Kidney epithelial cell (primary cell): ENCODE measurements at regions not wholly inside any gene's neighbourhood (a gene's known extent, or its start where the extent isn't known, plus 50 kb on each side); places are given as distances from the start of the nearest gene placed in this dataset.

ENCODE experiments used
- DNase-seq: peaks from one replicate; pipeline ENCODE4 v3.0.0-alpha.2; 2010; ENCODE audit warnings: low read depth
- H3K27me3 ChIP-seq: 2 replicates; pipeline ENCODE4 v1.6.0; 2011; ENCODE audit warnings: low read length; ENCODE audit not compliant: control insufficient read depth, insufficient read depth
- H3K36me3 ChIP-seq: 2 replicates; pipeline ENCODE4 v1.5.1; 2011; ENCODE audit warnings: low read length; ENCODE audit not compliant: control insufficient read depth, insufficient read depth
- H3K4me3 ChIP-seq: 2 replicates; pipeline ENCODE4 v1.5.1; 2011; ENCODE audit warnings: low read depth, mild to moderate bottlenecking, control low read depth, low read length
- TF ChIP-seq, protein P1 (sequence below): IDR thresholded peaks from 2 replicates; pipeline ENCODE4 v1.5.1; 2011; ENCODE audit warnings: mild to moderate bottlenecking, moderate library complexity, low read length, control low read depth, inconsistent platforms; ENCODE audit not compliant: insufficient read depth, poor library complexity, severe bottlenecking

DNA sequence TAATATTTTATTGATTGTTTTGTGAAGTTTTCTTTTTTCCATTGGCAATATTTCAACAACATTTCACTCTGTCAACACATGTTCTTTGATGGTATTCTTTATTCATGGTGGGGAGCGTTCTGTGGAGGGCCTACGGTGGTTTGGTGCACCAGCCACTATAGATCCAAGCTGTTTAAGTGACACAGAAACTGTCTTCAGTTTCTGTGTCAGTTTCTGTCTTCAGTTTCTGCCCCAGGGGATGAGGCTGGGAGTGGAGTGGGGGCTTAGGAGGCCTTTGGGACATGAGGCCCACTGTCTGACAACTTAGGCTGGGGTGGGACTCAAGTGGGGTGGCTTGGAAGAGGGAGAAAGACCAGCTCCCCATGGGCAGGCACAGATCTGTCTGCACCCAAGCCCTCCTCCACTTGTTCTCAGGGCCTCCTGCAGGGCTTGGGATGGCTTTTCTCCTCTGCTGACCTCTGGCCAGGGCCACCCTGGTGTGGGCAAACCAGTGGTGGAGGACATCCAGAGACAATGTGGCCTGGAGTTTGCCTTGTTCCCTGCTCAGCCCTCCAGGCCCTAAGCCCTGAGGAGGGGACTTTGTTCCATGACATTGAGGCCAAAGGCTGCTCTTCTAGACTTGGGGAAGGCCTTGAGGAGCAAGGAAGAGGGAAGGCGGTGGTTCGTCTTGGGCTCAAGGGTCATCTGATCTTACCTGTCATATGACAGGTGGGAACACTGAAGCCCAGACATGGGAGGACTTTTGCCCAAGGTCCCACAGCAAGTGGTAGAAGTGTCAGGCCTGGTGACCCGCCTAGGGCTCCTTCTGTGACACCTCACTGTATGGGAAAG is 60.3 kb upstream of the SMAD6 start:
- TF ChIP-seq, protein P1, sequence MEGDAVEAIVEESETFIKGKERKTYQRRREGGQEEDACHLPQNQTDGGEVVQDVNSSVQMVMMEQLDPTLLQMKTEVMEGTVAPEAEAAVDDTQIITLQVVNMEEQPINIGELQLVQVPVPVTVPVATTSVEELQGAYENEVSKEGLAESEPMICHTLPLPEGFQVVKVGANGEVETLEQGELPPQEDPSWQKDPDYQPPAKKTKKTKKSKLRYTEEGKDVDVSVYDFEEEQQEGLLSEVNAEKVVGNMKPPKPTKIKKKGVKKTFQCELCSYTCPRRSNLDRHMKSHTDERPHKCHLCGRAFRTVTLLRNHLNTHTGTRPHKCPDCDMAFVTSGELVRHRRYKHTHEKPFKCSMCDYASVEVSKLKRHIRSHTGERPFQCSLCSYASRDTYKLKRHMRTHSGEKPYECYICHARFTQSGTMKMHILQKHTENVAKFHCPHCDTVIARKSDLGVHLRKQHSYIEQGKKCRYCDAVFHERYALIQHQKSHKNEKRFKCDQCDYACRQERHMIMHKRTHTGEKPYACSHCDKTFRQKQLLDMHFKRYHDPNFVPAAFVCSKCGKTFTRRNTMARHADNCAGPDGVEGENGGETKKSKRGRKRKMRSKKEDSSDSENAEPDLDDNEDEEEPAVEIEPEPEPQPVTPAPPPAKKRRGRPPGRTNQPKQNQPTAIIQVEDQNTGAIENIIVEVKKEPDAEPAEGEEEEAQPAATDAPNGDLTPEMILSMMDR, result no peak

DNA sequence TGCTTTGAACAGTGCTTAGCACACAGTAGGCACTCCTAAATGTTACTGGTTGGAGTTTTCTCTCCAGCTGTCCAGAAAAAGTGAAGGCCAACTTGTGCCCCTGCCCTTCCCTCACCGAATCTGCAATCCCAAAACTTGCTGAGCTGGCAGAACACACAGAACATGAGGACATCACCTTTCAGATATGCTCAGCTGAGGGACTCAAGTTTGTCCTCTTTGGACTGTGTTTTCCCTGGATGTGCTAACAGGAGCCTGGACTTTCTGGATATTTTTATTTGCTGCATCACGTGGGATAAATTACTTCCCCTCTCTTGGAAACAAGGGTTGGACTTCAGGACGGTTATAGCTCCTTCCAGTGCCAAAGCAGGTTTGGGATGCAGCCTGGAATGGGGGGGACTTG is 59.5 kb upstream of the SMAD6 start:
- TF ChIP-seq, protein P1, result no peak
- Histone ChIP-seq H3K4me3 (no peak overlapping the region), H3K27me3 (no peaks in the 10 kb centered on the region), H3K36me3 (no peaks in the 10 kb centered on the region)
- DNase-seq, result no peak

More for the DNA sequence above, 60.3 kb upstream of the SMAD6 start:
- no peaks in the 10 kb centered on the region for H3K36me3 ChIP-seq
- no peak overlapping the region for H3K4me3 ChIP-seq
- H3K27me3 ChIP-seq, result no peaks in the 10 kb centered on the region
- DNase-seq, result no peak

DNA sequence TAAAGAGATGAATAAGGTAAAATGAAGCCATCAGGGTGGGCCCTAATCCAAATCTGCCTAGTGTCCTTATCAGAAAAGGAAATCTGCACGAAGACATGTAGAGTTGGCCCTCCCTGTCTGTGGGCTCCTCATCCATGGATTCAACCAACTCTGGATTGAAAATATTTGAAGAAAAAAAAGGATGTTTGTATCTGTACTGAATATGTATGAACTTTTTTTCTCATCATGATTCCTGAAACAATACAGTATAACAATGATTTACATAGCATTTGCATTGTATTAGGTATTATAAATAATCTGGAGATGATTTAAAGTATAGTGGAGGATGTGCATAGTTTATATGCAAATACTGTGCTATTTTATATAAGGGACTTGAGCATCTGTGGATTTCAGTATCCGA is 59.0 kb upstream of the SMAD6 start:
- no peak for DNase-seq

DNA sequence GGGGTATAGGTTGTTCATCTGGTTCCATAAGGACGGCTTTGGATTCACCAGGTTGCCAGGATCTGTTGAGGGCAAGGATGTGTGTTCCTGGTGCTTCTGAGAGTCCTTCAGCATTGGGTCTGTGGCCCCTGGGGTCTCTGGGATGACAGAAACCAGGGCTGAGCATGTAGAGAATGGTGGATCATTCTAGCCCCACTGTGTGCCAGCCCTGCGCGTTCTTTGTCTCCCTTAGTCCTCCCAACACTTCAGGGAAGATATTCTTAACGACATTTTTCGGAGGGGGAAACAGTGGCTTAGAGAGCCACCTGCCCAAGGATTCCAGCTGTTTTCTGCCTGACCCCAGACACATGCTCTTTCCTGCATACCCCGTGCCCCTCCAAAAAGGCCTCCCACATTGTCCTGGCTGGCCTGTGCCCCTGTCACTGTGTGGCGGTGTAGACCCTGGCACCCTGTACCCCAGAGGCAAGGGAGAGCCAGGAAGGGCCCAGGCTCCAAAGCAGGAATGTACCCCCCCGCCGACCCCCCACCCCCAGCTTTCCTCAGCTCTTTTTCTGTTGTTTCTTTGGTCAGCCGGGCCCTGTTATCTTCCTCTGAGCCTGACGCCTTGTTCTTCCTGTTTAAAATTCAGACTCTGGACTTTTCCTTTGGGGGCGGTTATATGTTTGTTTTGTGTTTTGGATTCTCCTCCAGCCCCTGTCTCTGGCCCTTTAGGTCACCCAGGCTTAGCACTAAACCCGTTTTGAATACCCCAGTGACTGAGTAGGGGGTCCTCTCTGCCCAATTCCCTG is 57.8 kb upstream of the SMAD6 start:
- DNase-seq, result no peak
- Histone ChIP-seq H3K4me3 (no peak overlapping the region), H3K27me3 (no peaks in the 10 kb centered on the region), H3K36me3 (no peaks in the 10 kb centered on the region)
- TF ChIP-seq, protein P1, result no peak

More for the DNA sequence above, 59.0 kb upstream of the SMAD6 start:
- TF ChIP-seq, protein P1, result no peak
- Histone ChIP-seq H3K27me3 (no peaks in the 10 kb centered on the region), H3K4me3 (no peak overlapping the region), H3K36me3 (no peaks in the 10 kb centered on the region)

DNA sequence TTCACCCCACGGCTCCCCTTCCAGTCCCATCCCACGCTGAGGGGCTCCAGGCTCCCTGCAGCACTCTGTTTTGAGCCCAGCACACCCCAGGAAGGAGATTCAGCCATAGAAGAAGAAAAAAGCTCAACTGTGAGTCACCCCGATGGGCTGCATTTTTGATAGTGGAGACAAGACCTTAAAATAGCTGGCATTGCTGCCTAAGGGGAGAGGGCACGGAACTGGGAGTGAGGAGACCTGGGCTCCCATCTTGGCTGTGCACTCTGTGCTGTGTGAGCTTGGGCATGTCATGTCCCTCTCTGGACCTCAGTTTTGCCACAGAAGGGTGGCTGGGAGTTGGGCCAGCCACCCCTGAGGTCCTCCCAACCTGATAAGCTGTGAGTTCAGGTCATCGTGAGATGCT is 57.2 kb upstream of the SMAD6 start:
- no peak for DNase-seq
- TF ChIP-seq, protein P1, result no peak
- Histone ChIP-seq H3K36me3 (no peaks in the 10 kb centered on the region), H3K27me3 (no peaks in the 10 kb centered on the region), H3K4me3 (no peak overlapping the region)
